ENCODE measurements at regions not wholly inside any gene's neighbourhood (a gene's known extent, or its start where the extent isn't known, plus 50 kb on each side); places are given as distances from the start of the nearest gene placed in this dataset.

DNA sequence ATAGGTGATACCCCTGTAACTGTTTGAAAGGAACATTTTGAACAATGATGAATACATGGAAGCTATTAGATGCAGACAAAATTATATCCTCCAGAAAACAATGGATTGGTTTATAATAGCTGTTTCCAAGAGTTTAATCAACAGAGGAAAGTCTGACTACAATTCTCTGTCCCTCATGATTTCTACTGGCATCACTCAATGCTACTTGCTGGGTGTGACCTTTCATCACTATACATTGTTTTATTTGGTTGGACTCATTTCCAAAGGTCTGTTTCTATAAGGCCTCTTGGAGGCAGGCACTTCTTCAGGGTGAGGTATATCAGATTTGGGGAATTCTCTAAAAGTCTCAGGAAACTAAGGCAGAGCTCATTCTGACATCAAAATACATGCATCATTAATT lies 636.1 kb upstream of the SLC8A1 start:
- TF ChIP-seq, protein P1, sequence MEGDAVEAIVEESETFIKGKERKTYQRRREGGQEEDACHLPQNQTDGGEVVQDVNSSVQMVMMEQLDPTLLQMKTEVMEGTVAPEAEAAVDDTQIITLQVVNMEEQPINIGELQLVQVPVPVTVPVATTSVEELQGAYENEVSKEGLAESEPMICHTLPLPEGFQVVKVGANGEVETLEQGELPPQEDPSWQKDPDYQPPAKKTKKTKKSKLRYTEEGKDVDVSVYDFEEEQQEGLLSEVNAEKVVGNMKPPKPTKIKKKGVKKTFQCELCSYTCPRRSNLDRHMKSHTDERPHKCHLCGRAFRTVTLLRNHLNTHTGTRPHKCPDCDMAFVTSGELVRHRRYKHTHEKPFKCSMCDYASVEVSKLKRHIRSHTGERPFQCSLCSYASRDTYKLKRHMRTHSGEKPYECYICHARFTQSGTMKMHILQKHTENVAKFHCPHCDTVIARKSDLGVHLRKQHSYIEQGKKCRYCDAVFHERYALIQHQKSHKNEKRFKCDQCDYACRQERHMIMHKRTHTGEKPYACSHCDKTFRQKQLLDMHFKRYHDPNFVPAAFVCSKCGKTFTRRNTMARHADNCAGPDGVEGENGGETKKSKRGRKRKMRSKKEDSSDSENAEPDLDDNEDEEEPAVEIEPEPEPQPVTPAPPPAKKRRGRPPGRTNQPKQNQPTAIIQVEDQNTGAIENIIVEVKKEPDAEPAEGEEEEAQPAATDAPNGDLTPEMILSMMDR (conservative IDR thresholded peaks at IDR 0.05), result no peak
- TF ChIP-seq ZFX (IDR thresholded peaks at IDR 0.05), result no peak
